ENCODE measurements at regions not wholly inside any gene's neighbourhood (a gene's known extent, or its start where the extent isn't known, plus 50 kb on each side); places are given as distances from the start of the nearest gene placed in this dataset.

DNA sequence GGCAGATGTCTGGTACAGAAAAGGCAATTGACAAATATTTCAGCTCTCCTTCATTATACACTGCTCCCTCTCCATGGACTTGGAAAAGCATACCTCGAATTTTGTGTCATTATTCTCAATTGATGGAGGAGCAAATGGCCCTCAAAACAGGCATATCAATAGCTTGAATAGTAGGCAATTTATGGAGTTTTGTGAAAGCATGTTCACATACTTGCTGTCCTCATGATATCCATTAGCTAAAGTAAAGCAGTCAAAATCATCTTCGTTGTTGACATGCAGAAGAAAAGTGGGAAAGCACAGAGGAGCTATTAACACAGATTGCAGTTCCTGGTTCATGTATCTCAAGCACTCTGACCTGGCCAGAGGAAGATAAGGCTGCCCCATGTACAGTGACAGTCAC is 472.8 kb downstream of the CCSER2 start:
- no peak for DNase-seq

DNA sequence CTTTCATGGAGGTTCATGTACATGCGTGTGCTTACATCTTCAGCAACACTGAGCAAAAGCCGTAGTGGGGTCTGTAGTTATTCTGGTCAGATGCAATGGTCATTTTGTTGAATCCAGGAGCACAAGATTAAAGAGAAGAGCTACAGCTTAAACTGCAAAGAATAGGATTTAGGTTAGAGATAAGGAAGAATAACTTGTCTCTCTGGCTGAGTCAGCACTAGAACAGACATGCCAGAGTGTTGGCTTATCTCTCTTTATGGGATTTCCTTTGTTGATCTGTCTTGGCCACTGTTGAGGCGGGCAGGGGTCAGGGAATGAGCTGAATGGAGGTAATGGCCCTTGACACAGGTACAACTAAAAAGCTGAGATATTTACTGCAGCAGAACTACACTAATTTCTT is 473.5 kb downstream of the CCSER2 start:
- DNase-seq = peak; percentile 56

DNA sequence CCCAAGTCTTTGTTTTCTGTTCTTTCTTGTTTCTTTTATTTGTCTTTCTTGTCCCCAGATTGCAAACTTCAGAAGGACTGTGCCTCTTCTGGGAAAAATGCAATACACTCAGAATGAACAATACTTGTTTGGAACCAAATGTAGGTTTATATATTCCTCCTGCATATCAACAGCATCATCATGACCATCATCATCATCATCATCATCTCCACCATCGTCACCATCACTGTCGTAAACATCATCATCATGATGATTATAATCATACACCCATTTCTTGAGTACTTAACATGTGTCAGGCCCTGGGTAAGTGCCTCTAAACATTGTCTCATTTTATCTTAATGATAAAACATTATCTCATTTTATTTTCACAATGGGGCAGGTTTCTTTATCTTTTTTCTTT is 476.8 kb downstream of the CCSER2 start:
- no peak for DNase-seq

DNA sequence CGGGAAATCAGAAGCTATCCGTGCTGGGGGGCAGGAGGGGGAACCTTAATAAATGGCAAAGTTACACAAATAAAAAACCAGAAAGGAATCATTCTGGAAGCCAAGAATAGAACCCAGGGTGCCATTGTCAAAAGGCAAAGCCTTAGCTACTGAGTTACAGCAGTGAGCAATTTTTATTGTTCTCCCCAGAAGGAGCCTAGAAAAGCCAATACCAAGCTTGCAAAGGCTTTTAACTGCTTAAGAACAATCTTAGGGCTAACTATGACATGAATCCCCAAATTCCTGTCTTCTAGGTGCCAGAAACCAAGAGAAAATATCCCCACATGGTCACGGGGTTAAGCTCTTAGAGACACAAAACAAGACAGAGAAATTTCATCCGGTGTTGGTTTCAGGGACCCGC is 482.7 kb downstream of the CCSER2 start:
- DNase-seq = no peak

DNA sequence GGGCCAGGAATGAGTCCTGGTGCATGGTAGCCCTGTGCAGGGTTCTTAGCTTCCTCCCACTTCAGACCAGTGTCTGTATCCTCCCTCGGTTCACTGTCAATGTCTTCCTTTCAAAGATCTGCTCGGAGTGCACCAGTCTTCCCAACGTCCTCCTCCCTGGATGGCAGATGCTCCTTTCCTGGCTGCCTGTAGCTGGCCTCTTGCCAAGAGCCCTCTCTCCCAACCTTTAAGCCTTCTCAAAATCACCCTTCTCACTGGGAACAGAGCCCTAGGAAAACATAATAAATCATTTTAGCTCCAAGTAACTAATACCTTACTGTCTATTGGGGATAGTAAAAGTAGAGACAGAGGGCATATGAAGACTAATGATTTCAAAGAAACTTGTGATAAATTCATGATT is 490.6 kb downstream of the CCSER2 start:
- peak; percentile 90 for DNase-seq

DNA sequence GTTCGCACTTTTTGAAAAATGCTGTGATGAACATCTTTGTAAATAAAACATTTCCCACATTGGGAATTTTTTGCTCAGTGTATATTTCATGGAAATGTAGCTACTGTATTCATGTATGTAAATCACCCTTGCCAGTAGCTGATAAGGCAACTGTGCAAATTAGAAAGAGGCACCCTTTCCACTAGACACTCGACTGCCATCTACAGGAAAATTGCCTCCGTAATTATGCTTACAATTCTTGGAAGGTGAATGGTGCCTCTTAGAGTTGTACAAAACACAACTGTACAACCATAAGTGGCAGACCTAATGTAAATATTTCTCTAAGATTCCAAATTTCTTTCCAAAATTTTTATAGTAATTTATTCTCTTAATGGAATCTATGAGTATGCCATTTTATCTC is 491.7 kb downstream of the CCSER2 start:
- DNase-seq = peak; percentile 72

DNA sequence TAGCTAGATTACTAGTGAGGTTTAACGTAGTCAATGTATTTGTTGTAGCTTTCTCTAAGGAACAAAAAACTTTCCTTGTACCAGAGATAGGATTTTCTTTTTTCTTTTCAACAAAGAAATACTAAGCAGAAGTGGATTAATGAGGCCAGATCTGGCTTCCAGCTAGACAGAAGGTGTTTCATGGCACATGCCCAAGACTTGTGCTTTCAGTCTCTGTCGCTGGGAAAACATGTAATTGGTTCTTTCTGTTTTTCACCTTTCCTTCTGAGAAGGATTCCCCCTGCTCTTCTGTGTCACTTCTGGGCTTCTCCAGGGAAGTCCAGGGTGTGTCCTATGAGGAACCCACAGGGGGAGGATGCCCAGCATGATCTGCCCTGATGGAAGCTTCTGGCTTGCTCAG is 492.2 kb downstream of the CCSER2 start:
- DNase-seq = peak; percentile 47

DNA sequence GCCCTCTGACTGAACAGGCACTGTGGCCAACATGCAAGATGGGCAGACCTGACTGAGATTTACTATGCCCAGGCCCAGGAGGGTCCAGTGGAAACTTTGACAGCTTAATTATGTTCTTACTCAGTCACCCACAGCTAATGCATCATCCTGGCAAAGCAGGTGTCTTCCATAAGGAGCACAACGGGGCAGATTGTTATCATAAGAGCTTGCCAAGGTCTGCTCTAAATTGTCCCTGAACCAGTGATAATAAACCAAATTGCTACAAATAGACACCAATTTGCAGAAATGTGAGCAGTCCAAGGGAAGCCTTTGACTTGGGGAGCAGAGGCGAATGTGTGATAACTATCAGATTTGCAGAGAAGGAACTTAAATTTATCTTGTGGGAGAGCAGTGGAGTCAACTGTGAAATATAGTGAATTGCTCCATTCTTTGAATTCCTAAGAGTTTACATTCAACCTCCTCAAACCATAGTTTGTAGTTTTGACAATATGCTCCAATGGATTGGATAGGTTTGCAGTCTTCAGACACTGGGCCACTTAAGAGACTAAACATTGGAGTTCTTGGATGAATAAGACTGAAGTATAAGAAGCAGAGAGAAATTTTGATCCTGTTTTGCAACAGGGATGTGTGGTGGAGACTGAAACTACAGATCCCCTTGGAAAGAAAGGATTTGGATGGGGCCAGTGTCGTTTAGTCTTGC is 494.7 kb downstream of the CCSER2 start:
- DNase-seq = no peak

DNA sequence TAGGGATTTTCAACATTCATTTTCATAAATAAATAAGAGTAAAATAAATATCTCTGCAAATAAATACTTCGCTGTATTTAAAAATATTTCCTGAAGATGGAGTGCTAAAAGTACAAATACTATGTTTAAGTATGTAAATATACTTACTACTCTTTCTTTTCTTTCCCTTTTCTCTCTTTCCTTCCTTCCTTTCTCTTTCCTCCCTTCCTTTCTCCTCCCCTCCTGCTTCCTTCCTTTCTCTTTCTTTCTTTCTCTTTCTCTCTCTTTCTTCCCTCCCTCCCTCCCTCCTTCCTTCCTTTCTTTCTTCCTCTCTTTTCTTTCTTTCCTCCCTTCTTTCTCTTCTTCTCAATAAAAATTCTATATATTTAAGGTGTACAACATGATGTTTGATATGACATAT is 496.1 kb downstream of the CCSER2 start:
- DNase-seq = no peak

DNA sequence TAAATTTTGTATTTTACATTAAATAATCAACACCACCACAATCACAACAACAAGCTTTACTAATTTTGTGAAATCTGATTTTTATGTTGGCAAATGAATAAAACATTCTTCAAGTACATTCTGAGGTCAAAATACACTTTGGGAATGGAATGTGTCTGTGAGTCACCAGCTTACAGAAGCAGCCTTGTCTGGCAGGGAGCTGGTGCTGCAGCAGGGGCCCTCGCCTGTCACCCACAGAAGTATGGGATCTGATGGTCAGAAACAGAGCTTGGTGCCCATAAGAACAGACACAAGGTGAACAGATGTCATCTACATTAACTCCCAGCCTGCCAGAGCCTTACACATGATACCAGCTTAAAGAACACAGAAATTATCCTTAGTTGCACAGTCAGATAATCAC is 496.9 kb downstream of the CCSER2 start:
- DNase-seq = peak; percentile 82

DNA sequence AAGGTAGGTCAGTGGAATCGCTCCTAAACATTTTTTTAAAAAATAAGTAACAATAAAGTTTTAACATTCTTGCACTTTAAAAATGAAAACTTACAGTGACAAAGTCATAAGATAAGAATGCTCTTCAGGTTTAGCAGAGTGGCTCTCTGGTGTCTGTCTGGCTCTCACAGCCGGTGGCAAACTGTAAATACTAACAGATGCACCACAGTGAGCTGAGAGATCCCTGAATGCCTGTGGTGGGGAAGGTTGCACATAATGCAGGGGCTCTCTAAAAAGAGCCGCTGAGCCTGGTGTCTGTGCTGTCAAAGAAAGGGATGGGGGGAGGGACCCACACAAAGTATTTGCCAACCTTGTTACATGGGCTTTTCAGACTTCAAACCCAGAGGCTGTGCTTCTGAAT is 498.3 kb downstream of the CCSER2 start:
- peak; percentile 58 for DNase-seq

DNA sequence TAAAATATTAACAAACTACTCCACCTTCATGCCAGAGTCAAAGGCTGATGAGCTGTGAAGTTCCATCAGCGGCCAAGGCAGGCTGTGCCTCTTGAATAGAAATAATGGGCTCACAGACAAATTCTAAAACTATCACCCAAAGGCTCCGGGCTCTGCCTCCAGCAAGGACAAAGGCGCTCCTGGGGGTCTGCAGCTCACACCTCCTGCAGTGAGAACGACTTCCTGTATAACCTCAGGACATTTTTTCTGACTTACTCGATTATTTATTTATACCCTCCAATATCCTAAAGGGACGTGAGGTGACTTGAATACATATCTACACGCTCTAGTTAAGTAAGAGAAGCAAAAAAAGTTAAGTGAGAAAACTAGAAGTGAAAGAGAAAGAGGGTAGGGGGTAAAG is 500.7 kb downstream of the CCSER2 start:
- no peak for DNase-seq

DNA sequence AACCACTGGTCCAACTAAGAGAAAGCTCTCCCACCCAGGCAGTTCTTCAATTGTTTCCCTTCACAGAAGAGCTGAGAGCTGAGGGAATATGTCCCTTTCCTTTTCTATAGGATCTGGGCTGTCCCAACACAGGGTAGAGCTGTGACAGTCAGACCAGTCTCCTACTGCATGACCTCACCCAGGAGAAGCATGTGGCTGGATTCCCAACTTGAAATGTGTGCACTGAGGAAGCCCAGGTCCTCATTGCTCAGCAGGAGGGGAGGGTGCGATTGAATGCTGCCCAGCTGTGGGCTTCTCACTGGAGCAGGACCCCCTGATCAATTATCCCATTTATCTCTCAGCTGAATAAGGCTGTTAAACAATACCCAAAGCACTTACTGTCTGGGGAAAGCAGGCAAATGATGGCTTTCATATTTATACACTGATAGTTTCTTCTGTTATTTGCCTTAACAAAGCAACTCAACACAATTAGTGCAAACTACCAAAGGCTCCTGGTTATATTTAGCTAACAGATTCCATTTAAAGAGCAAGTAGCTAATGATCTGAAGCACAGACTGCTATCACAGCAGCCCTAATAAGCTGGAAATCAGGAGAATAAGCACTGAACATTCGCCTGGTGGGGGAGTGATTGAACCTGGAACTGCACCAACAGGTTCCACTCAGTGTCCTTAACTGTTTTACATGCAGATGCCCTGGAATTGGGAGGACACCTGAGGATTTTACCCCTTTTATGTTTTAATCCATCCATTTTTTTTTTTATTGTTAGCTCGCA is 508.8 kb downstream of the CCSER2 start:
- no peak for DNase-seq

DNA sequence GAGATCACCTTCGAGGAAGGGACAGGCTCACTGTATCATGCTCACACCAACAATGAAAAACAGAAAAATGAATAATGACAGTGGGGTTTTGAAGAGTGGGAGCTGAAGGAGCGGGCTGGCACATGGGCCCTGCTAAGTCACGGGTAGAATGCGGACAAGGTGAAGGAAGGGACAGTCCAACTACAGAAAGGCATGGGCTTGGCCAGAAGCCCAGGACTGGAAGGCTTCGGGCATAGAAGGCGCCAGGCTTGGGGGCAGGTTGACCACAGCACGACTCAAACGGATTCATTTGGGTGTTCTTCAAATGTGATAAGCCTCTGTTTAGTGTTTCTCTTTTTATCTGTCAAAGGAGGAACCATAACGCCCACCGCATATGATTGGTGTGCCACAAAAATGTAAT is 509.5 kb downstream of the CCSER2 start:
- no peak for DNase-seq

DNA sequence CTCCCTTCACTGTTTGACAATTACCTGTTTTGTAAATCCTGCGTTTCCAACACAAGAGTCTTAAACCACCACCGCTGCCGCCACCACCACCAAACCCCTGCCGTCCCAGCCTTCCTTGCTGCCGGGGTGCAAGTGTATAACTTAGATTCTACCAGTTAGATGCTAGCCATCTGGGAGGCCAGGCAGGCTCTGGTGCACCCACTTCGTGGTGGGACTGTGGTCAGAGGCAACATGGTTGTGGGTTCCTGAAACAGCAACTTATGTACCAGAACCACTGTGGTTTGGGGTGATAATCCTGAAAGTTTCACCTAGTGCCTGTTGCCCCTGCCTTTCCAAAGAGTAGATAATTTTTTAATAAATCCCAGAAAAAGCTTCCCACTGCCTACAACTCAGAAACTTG is 510.5 kb downstream of the CCSER2 start:
- DNase-seq = no peak

DNA sequence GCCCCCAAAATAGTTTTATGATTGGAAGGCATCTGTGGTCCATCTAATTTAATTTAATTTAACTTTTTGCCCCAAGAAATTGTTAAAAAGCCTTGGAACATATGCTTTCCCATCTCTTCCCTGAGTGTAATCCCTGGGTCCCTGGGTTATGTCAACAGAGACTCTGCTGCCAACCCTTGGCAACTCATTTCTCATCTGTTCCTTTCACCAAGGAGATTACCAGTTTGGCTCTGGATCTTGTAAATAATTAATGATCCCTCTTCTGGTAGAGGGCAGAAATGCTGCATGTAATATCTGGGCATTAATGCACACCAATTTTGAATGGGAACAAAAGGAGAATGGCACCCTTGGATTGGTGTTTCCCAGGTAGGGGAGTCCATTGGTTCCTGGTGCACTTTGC is 514.2 kb downstream of the CCSER2 start:
- DNase-seq = peak; percentile 28

DNA sequence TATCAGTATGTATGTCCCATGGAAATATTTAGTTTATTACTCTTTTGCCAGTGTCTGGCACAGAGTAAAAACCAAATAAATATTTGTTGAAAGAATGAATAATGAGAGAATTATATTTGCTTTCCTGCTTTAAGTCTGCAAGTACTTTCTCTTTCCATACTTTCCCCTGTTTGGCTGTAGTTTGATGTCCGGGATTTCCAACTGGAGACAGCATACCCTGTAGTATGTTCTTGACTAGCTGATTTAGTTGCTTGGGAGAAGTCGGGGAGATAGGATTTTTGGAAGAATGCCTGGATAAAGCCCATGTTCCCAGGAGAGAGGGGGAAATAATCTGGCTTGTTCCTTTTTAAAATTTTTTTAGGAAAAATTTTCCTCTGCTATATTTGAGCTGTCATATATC is 516.1 kb downstream of the CCSER2 start:
- DNase-seq = no peak

DNA sequence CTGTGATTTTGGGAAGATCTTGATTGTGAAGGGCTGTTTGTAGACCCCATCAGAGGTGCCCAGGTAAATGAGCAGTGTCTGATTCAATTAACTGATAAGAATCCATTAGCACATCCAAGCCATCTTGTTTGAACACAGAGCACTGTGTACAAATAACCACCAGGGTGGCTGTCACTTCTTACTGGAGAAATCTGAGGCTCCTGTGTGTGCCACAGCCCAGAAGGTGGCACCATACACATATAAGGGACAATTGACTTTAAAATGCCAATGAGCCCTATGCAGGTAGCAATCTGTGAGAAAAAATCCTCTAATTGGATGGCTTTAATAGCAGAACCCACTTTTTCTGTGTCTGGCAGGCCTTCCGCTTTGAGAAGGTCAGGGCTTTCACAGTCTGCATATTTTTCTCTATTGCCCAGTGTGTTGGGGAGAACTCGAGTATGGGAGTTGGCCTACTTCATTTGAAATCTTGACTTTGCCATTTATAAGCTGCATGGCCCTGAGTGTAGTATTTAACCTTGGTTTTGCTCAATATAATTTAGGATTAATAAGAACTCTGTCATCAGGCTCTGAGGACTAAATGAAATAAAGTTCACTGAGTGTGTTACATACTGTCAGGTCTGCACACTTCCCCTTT is 517.4 kb downstream of the CCSER2 start:
- DNase-seq = peak; percentile 74

DNA sequence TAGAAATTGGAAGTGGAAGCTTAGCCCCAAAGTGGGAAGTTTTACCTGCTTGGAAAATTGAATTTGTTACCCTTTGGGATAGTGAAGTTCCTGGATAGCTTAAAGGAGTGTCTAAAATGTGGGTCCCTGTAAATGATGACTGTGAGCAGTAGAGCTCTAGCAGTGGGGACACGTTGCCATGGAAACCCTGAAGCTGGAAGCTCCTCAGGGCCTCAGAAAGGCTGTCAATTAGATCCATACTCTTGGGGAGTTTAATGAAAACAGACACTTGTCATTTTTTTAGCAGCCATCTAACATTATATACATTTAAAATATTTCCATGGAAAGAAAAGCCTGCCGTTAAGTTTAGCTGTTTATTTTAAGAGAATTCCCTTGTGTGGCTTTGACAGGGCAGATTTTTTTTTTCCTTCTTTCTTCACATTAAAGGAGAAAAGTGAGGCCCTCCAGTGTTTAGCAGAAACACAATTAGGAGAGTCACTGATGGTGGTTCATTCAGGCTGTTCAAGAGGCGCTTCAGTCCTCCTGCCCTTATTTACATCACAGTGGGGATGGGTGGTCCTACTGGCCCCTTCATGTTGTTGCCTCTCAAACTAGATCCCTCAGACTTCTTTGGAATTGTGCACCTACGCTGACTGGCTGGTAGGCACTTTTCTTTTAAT is 518.4 kb downstream of the CCSER2 start:
- DNase-seq = no peak

DNA sequence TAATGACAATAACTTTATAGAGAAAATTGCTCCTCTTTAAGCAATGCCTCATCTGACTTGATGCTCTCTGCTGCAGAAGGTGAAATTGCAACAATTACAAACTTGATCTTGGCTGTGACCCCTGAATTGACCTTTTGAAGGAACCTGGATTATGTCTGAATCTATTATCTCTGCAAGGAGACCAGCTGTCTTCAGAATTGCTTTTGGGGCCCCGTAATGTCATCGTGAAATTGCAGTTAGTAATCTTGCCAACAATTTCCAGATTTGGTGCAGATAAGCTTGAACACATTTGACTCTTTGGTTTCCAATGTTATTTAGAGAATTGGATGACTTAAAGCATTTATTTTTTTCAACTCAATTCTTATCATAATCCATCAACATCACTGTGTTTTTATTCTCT is 520.6 kb downstream of the CCSER2 start:
- DNase-seq = peak; percentile 3

DNA sequence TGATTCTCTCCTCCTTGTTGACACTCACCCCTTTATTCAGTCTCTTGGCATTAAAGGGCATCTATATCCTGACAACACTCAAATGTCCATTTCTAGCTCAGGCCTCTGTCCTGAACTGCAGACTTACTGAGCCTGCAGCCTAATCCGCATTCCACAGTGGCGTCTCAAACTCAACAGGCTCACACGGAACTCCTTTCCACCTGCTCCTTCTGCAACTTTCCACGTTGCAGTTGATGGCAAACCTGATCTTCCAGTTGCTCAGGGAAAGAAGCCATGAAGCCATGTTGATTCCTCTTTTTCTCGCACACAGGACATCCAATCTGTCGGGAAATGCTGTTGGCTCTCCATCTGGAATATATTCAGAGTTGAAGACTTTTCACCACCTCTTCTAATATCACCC is 522.4 kb downstream of the CCSER2 start:
- no peak for DNase-seq

DNA sequence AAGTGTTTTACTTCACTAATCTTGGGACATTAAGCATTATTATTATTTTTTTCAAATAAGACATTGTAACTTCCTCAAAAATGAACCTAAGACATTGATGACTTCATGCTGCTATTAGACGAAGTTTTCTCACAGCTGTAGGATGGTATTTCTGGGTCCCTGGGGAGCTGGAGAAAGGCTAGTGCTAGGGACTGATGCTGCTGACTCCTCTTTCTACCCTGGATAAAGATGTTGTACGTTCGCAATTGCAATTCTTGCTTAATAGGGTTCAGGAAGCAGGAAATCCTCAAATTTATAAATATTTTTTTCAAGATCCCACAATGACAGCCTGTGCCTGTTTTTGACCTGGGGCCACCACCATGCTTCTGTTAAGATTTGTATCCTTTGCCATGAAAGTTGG is 526.0 kb downstream of the CCSER2 start:
- no peak for DNase-seq

DNA sequence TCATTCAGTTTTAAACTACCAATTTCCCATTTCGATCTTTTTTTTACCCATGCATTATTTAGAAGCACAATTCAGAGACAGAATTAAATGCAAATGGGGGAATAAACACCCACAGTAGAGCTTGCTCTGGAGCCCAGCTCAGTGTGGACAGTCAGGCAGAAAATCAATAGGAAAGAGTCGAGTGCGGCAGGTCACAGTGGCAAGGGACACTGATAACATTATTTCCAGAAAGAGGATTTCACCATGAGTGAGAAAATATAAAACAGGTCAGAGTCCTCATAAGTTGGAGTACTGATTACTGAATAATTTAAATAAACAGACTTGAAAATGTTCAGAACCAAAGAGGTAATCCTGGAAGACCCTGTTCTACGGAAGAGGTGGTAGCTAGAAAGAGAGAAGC is 532.5 kb downstream of the CCSER2 start:
- DNase-seq = no peak

DNA sequence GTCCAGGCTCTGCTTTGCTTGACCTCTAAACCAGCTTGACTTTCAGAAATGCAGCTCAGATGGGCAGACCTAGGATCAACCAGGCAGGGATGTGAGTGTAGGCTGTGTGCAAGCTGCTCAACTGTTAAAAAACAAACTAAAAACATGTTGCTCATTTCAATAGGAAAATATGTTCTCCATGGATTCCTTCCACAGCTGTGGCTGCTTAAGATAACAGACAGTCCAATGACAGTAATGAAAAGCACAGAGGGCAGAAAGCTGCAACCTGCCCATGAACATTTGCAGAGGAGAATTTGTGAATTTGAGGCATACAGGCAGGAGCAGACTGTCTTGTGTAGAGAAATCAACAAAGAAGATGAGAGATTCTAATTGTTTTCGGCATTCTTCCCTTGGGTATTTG is 534.2 kb downstream of the CCSER2 start:
- no peak for DNase-seq

All from NCI-H82 (cell line).